ENCODE measurements at regions not wholly inside any gene's neighbourhood (a gene's known extent, or its start where the extent isn't known, plus 50 kb on each side); places are given as distances from the start of the nearest gene placed in this dataset.

DNA sequence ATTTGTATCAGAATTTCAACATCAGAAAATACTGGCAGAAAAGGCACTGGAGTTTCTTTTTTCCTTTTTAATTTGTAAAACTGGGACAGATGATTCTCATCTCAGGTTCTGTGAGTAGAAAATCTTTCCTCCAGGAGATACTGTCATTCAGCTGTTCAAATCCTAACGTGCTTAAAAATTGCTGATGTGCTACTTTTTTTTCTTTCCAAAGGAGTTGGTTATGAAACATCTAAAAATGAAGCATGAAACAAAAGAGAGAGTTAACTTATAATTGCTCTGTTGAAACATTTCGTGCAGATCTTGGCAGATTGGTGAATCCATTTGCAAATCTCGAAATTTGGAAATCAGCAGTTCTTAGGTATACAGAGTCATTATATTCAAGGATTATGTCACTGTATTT lies 622.6 kb downstream of the RNF144B start:
- H3K27me3 ChIP-seq, result no peaks in the 10 kb centered on the region
- ATAC-seq (ENCODE audit: low FRiP score in 2 of 2), result no peak
- H3K36me3 ChIP-seq, result no peaks in the 10 kb centered on the region

DNA sequence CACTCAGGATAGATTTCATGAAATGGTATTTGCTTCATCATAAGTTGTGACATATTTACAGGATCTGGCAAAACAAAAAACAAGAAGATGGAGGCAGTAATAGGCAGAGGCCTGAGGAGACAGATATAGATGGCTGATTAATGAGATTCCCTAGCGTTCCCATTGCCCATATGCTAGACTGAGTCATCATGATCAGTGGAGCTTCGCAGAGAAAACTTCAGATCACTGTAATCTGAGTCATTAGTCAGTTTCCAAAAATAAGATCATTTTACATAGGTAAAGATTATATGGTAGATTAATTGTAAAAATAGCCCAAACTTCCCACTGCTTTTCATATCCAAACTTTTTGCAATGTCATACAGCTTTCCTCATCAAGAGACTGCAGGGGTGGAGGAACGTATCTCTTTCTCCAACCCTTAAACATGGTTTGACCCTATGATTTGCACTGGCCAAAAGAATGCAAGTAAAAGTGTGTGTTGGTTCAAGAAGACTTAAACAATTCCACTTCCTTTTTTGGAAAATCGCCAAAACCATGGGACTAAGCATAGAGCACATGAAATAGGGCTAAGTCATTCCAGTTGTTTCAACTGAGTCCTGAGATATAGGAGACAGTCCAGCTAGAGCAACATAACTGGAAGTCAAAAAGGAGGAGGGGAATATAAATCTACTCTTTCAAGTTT lies 626.0 kb downstream of the RNF144B start:
- no peaks in the 10 kb centered on the region for H3K27me3 ChIP-seq
- TF ChIP-seq POLR2AphosphoS5 (IDR thresholded peaks at IDR 0.05) (no peak), CTCF (IDR thresholded peaks at IDR 0.05) (no peak), EP300 (IDR thresholded peaks at IDR 0.05) (no peak), POLR2A (IDR thresholded peaks at IDR 0.05) (no peak)
- no peak overlapping the region for H3K27ac ChIP-seq
- ATAC-seq (ENCODE audit: low FRiP score in 2 of 2) (no peak), DNase-seq (no peak)
- no peaks in the 10 kb centered on the region for H3K36me3 ChIP-seq
- H3K4me3 ChIP-seq, result no peak overlapping the region
- 75 to 81% methylated on average over 4 of the region's 4 CpGs for WGBS, 2 donors
- H3K4me1 ChIP-seq, result no peaks in the 10 kb centered on the region
- no peaks in the 10 kb centered on the region for H3K9me3 ChIP-seq

More for the DNA sequence above, 622.6 kb downstream of the RNF144B start:
- Histone ChIP-seq H3K27ac (no peak overlapping the region), H3K9me3 (no peaks in the 10 kb centered on the region), H3K4me3 (no peak overlapping the region), H3K4me1 (no peaks in the 10 kb centered on the region)
- no peak for DNase-seq
- 77 to 79% methylated on average over 3 of the region's 3 CpGs for WGBS, 2 donors
- TF ChIP-seq CTCF (IDR thresholded peaks at IDR 0.05), result no peak
- TF ChIP-seq POLR2AphosphoS5 (IDR thresholded peaks at IDR 0.05), result no peak
- no peak for TF ChIP-seq EP300 (IDR thresholded peaks at IDR 0.05)
- no peak for TF ChIP-seq POLR2A (IDR thresholded peaks at IDR 0.05)

DNA sequence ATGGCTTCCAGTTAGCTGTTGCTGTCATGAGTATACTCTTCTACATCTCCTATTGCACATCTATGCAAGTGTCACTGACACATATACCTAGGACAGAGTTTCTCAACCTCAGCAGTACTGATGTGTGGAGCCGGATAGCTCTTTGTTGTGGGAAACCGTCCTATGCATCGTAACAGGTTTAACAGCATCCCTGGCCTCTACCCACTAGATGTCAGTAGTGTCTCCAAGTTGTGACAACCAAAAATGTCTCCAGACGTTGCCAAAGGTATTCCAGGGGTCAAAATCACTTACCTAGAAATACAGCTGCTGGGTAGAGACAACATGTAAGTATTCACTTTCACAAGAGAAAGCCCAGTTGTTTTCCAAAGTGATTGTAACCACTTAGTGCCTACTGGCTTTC lies 637.6 kb downstream of the RNF144B start:
- ATAC-seq (ENCODE audit: low FRiP score in 2 of 2) (peak; percentile 67 to 73), DNase-seq (peak in 1 of 2 donors; percentile 25)
- Histone ChIP-seq H3K27ac (no peak overlapping the region), H3K36me3 (no peaks in the 10 kb centered on the region), H3K4me3 (no peak overlapping the region), H3K27me3 (no peaks in the 10 kb centered on the region), H3K4me1 (no peaks in the 10 kb centered on the region), H3K9me3 (no peaks in the 10 kb centered on the region)
- WGBS, 2 donors, result 18 to 29% methylated on average over 4 of the region's 4 CpGs
- no peak for TF ChIP-seq POLR2A (IDR thresholded peaks at IDR 0.05)
- no peak for TF ChIP-seq EP300 (IDR thresholded peaks at IDR 0.05)
- TF ChIP-seq CTCF (IDR thresholded peaks at IDR 0.05), result peak in 3 of 6 experiments; percentile 31 to 53 (median 50)

GRCh38 chr6:19028201-19028600 lies 641.1 kb downstream of the RNF144B start:
- Histone ChIP-seq H3K4me3 (no peak overlapping the region), H3K9me3 (no peaks in the 10 kb centered on the region), H3K27ac (no peak overlapping the region), H3K27me3 (no peaks in the 10 kb centered on the region), H3K4me1 (peaks cover 0 to 7% (median 5%) of the 10 kb centered on the region in 4 donors), H3K36me3 (no peaks in the 10 kb centered on the region)
- WGBS, 2 donors, result 63 to 66% methylated on average over 3 of the region's 3 CpGs
- TF ChIP-seq EP300 (IDR thresholded peaks at IDR 0.05), result no peak
- TF ChIP-seq CTCF (IDR thresholded peaks at IDR 0.05), result no peak
- no peak for TF ChIP-seq POLR2A (IDR thresholded peaks at IDR 0.05)
- TF ChIP-seq POLR2AphosphoS5 (IDR thresholded peaks at IDR 0.05), result no peak
- ATAC-seq (ENCODE audit: low FRiP score in 2 of 2), result no peak
- no peak for DNase-seq

All from upper lobe of left lung (tissue), 6 donors.